ENCODE measurements at regions not wholly inside any gene's neighbourhood (a gene's known extent, or its start where the extent isn't known, plus 50 kb on each side); places are given as distances from the start of the nearest gene placed in this dataset.
"Not testable (repeated sequence)": the region's sequence is repeated elsewhere in the genome, so short reads cannot be mapped to it uniquely, and the experiment has no call there.

GRCh38 chr4:23408913-23409312 lies 480.9 kb downstream of the PPARGC1A start:
- peaks cover 77% of the 10 kb centered on the region for H3K9me3 ChIP-seq (ENCODE audit: low read length)
- H3K36me3 ChIP-seq (replicated peaks in 1 of 2; ENCODE audit: control insufficient read depth in 1 of 2, insufficient read depth in 2 of 2, low read length in 2 of 2); FAIRE-seq; DNase-seq (ENCODE audit: low spot score); intact Hi-C loops (cut with micrococcal nuclease; ENCODE audit: unreplicated experiment); H3K27me3 ChIP-seq (ENCODE audit: control insufficient read depth in 1 of 2, insufficient read depth in 2 of 2, low read length in 2 of 2); H3K9ac ChIP-seq (ENCODE audit: insufficient read depth, low read depth, low read length); CTCF ChIA-PET (ENCODE audit: low intra/inter-chr PET ratio, low total read pairs); POLR2A ChIA-PET; H3K27ac ChIP-seq (ENCODE audit: extremely low read length, insufficient read depth, low read length); H3K4me1 ChIP-seq (ENCODE audit: insufficient read depth, low read length); H3K4me2 ChIP-seq (ENCODE audit: low read depth, low read length); ATAC-seq; in situ Hi-C loops (cut with HindIII; ENCODE audit: extremely low pct_ligation_motif_present, low pct_unique_long_range_greater_than_20kb); H4K20me1 ChIP-seq (ENCODE audit: insufficient read depth, low read length); BruUV-seq (replicated peaks); H3K4me3 ChIP-seq (replicated peaks in 1 of 3; ENCODE audit: insufficient read depth in 1 of 3, low read depth in 2 of 3, low read length in 3 of 3); H2AFZ ChIP-seq (ENCODE audit: low read length); H3K79me2 ChIP-seq (ENCODE audit: insufficient read depth, low read length): not testable (repeated sequence)
- WGBS (ENCODE audit: low lambda C conversion rate) = 43% methylated on average over 2 of the region's 2 CpGs

GRCh38 chr4:23401572-23401971 lies 488.3 kb downstream of the PPARGC1A start:
- intact Hi-C loops (cut with micrococcal nuclease; ENCODE audit: unreplicated experiment) = no loop called here
- Histone ChIP-seq H3K36me3 (replicated peaks in 1 of 2; ENCODE audit: control insufficient read depth in 1 of 2, insufficient read depth in 2 of 2, low read length in 2 of 2) (no peaks in the 10 kb centered on the region), H3K4me1 (ENCODE audit: insufficient read depth, low read length) (no peaks in the 10 kb centered on the region), H3K9me3 (ENCODE audit: low read length) (peaks cover 63% of the 10 kb centered on the region), H3K27me3 (ENCODE audit: control insufficient read depth in 1 of 2, insufficient read depth in 2 of 2, low read length in 2 of 2) (no peaks in the 10 kb centered on the region), H3K4me2 (ENCODE audit: low read depth, low read length) (no peak overlapping the region), H3K79me2 (ENCODE audit: insufficient read depth, low read length) (no peaks in the 10 kb centered on the region), H3K4me3 (replicated peaks in 1 of 3; ENCODE audit: insufficient read depth in 1 of 3, low read depth in 2 of 3, low read length in 3 of 3) (no peak overlapping the region), H3K9ac (ENCODE audit: insufficient read depth, low read depth, low read length) (no peak overlapping the region), H3K27ac (ENCODE audit: extremely low read length, insufficient read depth, low read length) (no peak overlapping the region), H4K20me1 (ENCODE audit: insufficient read depth, low read length) (no peaks in the 10 kb centered on the region), H2AFZ (ENCODE audit: low read length) (no peak overlapping the region)
- 0% methylated on average over 3 of the region's 3 CpGs for WGBS (ENCODE audit: low lambda C conversion rate)
- POLR2A ChIA-PET = no interaction called here
- TF ChIP-seq DZIP1 (CRISPR knock-in tag; IDR thresholded peaks at IDR 0.05) = no peak
- TF ChIP-seq ZC3H13 (CRISPR knock-in tag; IDR thresholded peaks at IDR 0.05) = no peak
- no peak for TF ChIP-seq POLR2G (IDR thresholded peaks at IDR 0.05; ENCODE audit: low read depth, low read length)
- no peak for TF ChIP-seq ZNF646 (CRISPR knock-in tag; IDR thresholded peaks at IDR 0.05)
- no peak for TF ChIP-seq ZNF282 (IDR thresholded peaks at IDR 0.05; ENCODE audit: partially characterized antibody)
- no peak for TF ChIP-seq ZNF572 (CRISPR knock-in tag; IDR thresholded peaks at IDR 0.05)
- TF ChIP-seq BHLHE40 (IDR thresholded peaks at IDR 0.05; ENCODE audit: low read length) = no peak
- TF ChIP-seq ZBTB1 (CRISPR knock-in tag; IDR thresholded peaks at IDR 0.05; ENCODE audit: borderline replicate concordance) = no peak
- ATAC-seq (no peak), DNase-seq (ENCODE audit: low spot score) (no peak), FAIRE-seq (no peak)
- no TSS peak for BruUV-seq (replicated peaks)
- CTCF ChIA-PET (ENCODE audit: low intra/inter-chr PET ratio, low total read pairs) = no interaction called here
- in situ Hi-C loops (cut with HindIII; ENCODE audit: extremely low pct_ligation_motif_present, low pct_unique_long_range_greater_than_20kb) = no loop called here

Measured in HepG2 (cell line).